NCI-H2171 treated with DMSO at 0.1 percent for 48 hours (cell line): ENCODE measurements at regions not wholly inside any gene's neighbourhood (a gene's known extent, or its start where the extent isn't known, plus 50 kb on each side); places are given as distances from the start of the nearest gene placed in this dataset.
"Not testable (repeated sequence)": the region's sequence is repeated elsewhere in the genome, so short reads cannot be mapped to it uniquely, and the experiment has no call there.

Source experiments
- DNase-seq: peaks from one replicate; lab custom pipeline; 2025; lab: John Stamatoyannopoulos, UW

GRCh38 chr10:3959370-3960325, 174.6 kb upstream of the KLF6 start:
- DNase-seq: no peak

DNA sequence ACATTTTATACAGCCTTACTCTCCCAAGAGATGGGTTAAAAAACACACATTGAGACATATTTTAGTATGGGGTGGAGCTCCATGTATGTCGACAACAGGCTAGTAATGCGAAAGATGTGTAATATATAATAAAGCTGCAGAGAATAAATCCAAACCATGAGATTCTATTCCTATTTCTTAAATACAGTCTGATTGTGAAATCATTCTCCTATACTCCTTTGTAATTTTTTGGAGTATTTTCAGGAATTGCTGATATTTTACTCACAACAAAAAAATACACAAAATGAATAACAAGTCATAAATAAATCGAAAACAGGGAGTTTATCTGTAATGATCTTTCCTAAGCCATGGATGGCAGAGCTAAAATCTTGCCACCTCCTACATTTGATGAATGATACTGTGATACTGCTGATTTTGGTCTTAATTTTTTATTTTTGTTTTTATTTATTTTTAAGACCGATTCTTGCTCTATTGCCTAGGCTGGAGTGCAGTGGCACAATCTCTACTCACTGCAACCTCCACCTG, 173.5 kb upstream of the KLF6 start:
- DNase-seq: no peak

- no peak for DNase-seq
Measured at GRCh38 chr10:3955955-3956617, 171.1 kb upstream of the KLF6 start.

GRCh38 chr10:3955493-3955892, 170.5 kb upstream of the KLF6 start:
- DNase-seq: no peak

DNA sequence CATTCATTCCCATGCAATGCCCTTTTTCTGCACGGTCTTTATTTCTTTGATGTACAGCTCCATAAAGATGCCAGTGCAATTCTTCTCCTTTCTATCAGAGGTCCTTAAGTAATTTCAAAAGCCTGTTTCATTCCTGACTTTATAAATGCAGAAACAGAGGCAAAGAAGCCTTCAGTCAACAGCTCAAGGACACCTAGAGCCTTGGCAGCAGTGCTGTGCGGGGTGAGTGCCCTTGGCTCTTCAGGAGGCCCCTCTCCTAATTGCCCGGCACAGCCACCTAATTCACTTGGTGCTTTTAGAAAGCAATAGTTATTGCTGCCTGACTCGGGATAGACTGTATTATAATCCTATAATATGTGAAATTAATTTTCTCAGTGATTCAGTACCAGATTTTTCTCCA, 169.6 kb upstream of the KLF6 start:
- DNase-seq: no peak

GRCh38 chr10:3954007-3954406, 169.0 kb upstream of the KLF6 start:
- DNase-seq: not testable (repeated sequence)

DNA sequence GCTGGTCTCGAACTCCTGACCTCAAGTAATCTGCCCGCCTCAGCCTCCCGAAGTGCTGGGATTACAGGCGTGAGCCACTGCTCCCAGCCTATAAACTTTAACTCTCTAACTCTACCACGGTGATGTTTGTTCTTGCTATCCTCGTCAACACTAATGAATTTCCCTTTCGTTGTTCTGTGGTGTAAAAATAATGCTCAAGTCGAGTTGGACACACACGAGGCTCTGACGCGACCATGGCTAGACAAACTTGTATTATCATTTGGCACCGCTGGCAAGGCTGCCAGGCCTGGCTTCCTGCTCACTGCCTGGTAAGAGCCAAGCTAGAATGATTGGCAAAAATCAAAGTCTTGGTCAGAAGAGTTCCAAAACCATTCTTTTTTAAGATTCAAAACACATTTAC, 167.0 kb upstream of the KLF6 start:
- no peak for DNase-seq

DNA sequence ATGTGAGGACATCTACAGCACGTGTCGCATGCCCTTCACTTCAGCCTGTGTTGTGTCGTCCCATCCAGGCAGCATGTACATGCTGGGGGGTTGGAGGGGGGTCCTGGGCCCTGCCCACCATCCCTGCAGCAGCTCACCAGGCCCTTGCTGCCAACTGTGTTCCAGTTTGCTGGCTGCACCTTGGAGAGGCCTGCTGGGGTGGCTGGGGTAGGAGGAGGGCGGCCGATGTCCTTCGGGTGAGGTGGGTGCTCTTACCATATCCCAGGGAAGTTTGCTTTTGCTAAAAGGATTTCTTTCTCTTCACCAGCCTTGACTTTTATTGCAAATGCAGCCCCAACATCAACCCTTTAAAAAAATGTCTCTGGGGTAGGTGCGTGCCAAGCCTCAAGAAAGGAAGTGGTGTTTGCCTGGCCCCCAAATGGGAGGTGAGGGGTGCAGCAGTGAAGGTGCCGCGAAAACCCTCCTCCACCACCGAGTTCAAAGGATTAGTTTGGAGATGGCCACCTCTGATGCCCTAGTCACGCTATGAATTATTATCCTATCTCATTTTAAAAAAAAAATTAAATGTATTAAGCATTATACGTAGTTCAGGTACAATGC, 165.8 kb upstream of the KLF6 start:
- no peak for DNase-seq

- no peak for DNase-seq
Measured at GRCh38 chr10:3949711-3950110, 164.7 kb upstream of the KLF6 start.

DNA sequence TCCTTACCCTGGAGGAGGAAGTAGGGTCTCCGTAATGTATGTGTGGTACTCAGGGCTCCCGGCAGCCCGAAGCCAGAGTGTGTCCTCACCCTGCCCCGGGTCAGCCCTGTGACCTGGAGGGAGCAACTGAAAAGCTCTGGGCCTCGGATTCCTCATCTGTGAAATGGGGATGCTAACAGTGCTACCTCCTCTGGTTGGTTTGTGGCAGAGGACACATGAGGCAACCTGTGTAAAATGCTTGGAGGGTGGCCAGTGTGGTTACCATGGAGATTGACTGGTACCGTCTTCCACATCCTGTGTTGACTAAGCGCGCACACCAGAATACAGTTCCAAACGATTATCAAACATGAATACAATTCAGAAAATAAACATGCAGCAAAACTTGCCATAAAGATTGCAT, 163.8 kb upstream of the KLF6 start:
- DNase-seq: no peak

DNA sequence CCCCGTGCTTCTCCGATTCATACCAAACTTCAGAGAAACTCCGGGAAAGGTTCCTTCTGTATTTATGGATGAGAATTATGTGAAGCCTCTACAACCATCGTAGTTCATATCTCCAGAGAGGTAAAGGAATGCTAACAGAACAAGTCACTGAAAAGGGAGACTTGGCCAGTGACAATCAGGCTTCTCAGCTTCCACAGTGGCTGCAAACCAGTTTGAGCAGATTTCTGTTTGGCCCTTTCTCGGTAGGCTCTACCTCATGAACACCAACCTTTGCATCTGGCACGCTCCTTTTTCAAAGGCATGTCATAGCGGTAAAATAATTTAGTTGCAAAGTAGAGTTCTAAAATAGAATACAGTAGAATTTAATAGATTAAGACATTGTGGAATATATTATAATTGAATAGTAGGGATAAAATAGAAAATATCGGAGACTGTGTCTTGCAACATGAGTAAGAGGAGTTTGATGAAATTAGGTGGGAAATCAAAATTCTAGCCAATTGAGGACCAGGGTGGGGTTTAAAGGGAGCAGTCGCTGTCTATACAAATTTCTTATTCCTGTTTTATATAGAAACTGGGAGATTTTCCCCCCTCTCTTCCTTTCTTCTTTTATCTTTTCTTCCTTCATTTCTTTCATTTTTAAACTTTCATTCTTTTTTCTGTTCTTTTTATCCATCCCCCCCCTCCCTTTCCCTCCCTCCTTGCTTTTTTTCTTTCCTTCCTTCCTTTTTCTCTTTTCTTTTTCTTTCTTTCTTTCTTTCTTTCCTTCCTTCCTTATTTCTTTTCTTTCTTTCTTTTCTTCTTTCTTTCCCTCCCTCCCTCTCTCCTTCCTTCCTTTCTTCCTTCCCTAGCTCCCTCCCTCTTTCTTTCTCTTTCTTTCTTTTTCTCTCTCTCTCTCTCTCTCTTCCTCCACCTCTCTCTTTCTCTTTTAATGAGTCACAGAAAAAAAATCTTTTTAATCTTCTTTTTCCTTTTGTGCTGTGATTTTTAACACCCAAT, 161.5 kb upstream of the KLF6 start:
- no peak for DNase-seq

GRCh38 chr10:3945026-3945425, 160.0 kb upstream of the KLF6 start:
- no peak for DNase-seq

GRCh38 chr10:3944591-3944990, 159.6 kb upstream of the KLF6 start:
- DNase-seq: no peak

DNA sequence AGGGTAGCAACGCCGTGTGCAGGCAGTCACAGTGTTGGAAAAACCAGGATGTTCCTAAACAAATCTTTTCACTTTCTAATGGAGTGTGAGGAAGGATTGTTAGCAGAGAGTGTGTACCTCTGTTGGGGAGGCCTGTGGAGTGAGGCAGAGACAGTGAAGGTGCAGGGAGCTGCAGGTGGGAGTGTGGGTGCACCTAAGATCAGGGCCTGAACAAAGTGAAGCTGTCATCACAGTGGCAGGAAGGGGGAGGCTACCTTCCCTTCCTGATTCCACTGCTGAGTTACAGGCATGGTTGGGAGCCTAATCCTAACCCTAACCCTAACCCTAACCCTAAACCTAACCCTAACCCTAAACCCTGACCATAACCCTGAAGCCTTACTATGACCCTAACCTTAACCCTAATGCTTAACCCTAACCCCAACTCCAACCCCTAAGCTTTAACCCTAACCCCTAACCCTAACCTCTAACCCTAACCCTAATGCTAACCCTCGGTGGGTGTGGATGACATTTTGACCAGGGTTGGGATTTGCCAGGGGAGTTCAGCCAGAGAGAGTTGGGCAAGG, 158.8 kb upstream of the KLF6 start:
- DNase-seq: no peak

- no peak for DNase-seq
Measured at GRCh38 chr10:3942937-3943489, 158.0 kb upstream of the KLF6 start.

DNA sequence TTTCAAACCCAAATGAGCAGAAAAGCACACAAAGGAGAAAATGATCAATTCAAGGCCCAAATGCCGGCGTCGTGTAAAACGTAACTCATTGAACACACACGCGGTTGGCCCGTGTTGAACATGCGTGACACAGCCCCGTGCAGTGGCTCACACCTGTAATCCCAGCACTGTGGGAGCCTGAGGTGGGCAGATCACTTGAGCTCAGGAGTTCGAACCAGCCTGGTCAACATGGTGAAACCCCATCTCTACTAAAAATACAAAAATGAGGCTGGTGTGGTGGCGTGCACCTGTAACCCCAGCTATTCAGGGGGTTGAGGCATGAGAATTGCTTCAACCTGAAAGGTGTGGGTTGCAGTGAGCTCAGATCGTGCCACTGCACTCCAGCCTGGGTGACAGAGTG, 156.7 kb upstream of the KLF6 start:
- no peak for DNase-seq

DNA sequence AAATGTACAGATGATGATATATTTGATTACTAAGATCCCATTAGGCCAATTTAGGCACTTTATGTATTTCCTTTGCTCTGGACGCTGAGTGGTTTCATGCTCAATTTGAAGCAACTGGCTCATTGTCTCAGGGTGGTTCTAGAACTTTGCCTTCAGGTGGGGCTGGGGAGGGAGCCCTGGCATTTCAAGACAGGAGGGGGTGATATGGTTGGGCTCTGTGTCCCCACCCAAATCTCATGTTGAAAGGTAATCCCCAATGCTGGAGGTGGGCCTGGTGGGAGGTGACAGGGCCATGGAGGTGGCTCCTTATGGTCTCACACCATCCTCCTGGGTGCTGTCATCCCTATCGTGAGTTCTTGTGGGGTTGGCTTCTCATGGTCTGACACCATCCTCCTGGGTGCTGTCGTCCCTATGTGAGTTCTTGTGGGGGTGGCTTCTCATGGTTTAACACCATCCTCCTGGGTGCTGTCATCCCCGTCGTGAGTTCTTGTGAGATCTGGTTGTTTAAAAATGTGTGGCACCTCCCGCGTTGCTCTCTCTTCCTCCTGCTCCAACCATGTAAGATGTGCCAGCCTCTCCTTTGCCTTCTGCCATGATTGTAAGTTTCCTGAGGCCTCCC, 151.5 kb upstream of the KLF6 start:
- no peak for DNase-seq

GRCh38 chr10:3935933-3936359, 150.9 kb upstream of the KLF6 start:
- no peak for DNase-seq

GRCh38 chr10:3935141-3935540, 150.1 kb upstream of the KLF6 start:
- no peak for DNase-seq

DNA sequence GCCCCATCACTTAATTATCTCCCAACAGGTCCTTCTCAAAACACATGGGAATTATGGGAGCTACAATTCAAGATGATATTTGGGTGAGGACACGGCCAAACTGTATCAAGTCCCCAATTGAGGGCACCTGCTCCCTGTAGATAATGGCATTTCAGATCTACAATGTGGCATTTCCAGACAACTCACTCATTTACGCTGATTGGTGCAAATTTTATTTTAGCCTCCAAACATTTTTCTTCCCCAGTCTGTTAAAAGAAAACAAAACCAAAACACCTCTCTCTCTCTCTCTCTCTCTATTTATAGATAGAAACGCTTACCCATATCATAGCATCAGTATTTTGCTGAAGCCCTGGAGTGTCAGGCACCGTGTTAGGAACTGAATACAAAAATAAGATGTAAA, 148.7 kb upstream of the KLF6 start:
- no peak for DNase-seq
